Activated CD4-positive, alpha-beta T cell treated with anti-CD3 and anti-CD28 coated beads, Interleukin-10, Interleukin-2, amounts not matched to agents 100 ng/mL and 50 ng/mL, durations not matched to agents 16 hours and 8 hours (primary cell): ENCODE measurements at regions not wholly inside any gene's neighbourhood (a gene's known extent, or its start where the extent isn't known, plus 50 kb on each side); places are given as distances from the start of the nearest gene placed in this dataset.

Source experiments
- DNase-seq: peaks from one replicate; pipeline ENCODE4 v3.0.0-alpha.2; 2020

DNA sequence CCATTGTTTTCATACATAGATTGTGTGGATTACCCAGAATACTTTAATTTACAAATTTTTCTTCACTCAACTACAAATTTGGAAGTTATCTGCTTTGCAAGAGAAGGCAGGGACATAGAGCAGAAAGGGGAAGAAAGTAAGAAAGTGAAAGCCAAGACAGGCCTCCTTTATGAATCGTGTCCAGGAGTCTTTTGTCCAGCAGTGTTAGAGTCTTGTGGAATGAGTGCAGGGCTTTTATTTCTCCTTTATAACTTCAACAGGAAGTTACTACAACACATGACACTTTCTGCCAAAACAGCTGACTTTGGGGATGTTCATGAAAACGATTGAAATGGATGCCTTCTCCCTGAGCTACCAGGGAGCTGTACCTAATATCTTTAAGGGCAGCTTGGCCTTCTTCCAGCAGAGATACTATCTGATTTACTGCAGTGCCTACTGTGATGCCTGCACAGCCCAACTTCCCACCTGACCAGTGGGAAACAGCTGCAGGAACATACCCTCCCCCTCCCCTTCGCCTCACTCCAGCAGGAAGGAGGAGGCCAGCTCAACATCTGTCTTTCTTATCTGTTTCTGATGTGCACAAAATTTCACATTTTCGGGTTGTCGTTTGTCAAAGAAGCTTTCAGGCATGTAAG lies 557.7 kb upstream of the SLIT2 start:
- DNase-seq = no peak

DNA sequence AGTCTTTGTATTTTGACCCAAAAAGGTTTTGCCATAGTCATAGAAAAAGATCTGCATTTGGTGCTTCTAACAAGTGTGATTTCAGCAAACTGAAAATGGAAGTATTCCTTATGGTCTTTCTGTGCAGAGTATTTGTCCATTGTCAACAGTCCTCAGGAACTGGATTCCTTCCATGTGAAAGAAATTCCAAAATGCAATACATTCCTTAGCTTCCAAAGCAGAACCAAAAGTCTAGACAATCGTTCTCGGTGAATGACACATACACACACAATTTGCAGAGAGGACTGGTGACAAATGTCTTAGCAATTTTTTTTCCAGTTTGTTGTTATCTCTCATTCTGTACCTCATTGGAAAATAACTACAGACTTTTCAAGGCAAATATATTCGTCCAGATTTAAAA lies 562.2 kb upstream of the SLIT2 start:
- DNase-seq = no peak

DNA sequence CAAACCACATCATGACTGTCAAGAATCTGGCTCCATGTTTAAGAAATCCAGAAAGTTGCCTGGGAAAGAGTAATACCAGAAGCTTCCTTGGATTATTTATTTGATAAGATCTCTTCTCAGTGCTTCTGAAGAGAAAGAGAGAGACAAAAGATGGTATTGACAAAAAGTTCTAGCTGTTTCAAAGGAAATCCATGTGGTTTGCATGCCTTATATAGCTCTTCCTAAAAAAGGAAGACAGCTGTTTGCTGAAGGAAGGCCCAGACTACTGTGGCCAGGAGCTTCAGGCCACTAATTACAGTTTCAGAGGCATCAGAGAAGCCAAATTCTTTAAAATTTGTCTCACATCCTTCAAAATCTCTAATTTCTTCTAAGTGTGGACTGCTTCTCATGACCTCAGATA lies 565.2 kb upstream of the SLIT2 start:
- DNase-seq = no peak

DNA sequence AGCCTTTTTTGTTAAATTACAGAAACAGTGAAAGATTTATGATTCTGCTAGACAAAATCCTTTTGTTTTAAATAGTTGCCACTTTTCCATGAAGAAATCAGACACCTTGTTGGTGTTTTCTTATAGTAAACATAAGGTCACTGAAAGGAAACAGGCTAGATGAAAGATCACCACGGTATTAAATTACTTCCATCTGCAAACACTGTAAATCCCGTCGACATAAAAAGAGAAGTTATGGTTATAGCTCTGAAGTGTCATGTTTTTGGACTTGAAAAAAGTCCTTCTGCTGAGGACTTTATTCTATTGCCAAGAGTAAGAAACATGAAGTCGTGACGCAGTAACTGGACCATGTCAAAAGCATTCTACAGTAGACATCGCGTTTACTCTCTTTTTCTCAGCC lies 567.6 kb upstream of the SLIT2 start:
- DNase-seq = no peak

DNA sequence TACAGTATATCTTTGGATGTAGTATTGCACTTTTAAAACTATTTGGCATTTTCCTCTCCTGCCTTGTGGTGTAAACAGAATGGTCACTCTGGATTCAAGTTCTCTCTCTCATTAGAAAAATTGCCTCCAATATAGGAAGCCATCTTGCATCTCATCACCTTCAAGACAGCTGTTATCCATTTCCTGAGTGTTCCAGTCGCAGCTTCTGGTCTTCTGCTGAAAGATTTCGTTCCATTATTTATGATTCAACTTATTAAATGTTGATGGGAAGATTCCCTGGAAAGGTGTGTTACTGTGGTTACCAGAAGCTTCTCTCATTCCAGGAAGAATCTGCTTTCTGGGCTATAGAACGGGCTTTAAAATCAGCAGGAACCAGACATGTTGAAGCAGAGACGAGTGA lies 568.3 kb upstream of the SLIT2 start:
- no peak for DNase-seq

DNA sequence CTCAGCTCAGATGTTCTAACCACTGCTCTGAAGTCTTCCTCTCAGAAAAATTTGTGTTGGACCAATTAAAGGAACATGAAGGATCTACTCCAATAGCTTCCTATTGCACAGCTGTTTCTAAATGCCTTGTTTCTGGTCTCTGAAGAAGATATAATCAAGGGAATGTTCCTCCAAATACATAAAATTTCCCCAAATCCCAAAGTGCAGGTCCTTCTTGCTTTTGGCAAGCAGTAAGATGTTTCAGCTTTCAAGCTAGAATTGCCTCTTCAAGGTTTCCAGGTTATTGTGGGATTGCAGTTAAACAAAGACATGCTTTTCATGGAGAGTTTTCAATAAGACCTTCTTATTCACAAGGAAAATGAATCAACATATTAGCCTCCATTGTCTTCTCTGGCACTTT lies 574.5 kb upstream of the SLIT2 start:
- DNase-seq = no peak

DNA sequence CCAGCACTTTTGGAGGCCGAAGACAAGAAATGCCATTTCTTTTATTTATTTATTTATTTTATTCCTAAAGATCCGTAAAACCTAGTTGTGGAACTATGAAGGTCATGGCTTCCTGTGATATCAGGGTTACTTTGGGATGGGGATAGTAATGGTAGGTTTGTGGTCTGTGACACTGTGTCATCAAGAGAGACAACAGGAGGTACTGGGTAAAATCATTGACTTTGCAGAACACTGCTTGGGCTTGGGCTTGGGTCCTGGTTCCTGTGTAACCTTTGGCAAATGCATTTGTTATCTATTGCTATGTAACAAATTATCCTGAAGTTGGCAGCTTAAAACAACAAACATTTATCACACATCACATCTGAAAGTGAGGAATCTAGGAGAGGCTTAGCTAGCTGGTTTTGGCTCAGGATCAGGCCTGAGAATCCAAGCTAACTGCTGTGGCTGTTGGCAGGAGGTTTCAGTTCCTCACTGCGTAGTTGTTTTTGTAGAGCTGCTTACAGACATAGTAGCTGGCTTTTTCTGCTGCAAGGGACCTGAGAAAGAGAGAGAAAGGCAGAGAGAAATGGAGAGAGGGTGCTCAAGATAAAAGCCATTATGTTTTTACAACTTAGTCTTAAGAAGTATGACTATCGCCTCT lies 576.4 kb upstream of the SLIT2 start:
- DNase-seq = no peak

DNA sequence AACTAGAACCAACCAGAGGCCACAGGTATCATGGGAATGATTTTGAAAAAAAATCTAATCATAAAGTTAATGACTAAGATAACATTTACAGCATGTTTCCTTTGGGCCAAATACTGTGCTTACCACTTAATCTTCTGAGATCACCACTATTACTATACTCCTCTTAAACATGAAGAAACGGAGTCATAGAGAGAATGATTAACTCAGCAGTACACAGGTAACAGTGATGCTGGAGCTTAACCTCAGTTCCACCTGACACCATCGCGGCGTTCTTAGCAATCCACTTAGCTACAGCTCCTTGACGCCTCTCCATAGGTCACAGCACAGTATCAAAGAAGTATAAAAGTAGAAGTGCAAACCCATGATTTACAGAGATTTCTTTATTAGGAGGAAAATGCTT lies 592.6 kb upstream of the SLIT2 start:
- DNase-seq = no peak

DNA sequence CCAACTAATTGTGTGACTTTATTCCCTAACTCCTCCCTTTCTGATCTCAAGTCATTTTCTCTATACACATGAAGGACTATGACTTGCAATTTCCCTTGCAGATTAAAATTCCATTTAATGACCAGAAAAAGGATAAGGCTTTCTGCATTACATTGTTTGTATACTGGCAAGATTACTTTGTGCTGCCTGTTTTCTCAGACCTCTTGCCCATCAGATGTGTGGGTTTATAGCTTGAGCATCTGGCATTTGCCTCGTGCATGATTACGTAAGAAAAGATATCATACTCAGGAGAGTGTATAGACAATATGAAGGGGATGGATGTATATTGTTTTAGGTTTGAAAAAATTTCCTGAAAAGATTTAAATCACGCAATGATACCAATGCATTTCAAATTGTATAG lies 593.8 kb upstream of the SLIT2 start:
- no peak for DNase-seq

DNA sequence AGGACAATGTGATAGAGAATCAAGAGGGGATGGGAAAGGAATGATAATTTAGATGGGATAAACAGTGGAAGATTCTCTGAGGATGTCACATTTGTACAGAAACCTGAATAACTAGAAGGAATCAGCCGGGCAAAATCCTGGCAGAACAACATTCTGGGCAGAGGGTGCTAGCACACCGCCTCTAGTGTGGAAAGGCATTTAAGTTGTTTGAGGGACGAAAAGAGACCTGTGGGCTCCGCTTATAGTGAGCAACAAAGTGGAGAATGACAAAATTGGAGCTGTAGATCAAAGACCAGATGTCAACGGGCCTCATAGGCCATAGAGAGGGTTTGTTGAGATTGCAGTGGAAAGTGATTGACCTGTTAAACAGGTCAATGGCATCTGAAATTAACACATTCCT lies 596.0 kb upstream of the SLIT2 start:
- no peak for DNase-seq

DNA sequence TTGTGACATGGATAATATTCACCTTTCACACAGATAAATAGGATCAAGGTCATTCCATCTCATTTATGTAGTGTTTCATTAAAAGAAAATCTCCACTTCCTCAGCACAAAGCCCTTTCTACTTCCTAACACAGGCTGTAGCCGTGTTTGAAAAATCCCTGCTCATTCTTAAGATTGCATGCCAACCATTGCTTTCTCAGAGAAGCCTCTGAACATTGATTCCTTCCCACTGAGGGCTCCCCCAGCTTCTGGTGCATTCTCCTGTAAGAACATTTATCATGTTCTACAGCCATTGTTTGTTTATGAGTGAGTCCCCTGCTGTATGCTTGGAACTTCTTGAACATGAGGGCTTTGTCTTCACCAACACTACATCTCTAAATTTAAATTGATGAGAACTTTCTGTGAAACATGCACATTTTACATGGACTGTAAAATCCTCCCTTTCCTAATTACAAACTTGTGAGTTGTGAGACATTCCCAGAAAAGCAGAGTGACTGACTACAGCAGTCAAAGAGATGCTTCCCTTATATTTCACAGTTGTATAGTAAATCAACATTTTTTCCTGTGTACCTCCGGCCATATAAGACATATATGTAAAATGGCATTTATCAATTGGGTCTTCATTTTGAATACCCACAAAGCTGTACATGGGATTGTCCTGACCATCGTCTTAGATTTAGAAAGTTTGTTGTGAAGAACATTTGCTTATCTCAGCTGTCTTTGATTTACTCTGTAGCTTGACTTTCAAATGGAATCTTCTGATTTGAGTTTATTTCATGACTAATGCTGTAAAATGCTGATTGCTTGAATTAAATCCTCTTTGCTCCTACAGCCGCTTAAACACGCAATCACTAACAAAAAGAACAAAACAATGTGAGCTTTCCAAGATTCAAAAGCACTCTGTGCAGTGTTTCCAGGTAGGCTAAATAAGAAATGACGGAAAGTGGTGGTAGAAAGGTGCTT lies 600.5 kb upstream of the SLIT2 start:
- DNase-seq = no peak

DNA sequence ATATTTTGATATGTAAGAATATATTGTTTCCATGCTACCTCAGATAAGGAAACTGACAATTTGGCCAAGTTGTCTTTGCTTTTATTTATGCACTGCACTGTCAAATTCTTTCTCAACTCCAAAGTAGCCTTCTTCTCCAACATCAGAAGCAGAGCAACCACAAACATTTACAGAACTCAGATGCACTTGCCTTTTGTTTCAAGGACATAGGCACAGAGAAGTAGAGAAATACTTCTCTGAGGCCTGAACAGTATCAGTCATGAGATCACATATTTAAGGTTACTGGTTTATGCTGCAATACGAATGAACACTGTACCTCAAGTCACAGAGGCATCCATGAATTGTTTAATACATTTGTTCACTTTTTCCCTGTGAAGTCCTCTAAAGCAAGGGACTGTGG lies 606.1 kb upstream of the SLIT2 start:
- no peak for DNase-seq

DNA sequence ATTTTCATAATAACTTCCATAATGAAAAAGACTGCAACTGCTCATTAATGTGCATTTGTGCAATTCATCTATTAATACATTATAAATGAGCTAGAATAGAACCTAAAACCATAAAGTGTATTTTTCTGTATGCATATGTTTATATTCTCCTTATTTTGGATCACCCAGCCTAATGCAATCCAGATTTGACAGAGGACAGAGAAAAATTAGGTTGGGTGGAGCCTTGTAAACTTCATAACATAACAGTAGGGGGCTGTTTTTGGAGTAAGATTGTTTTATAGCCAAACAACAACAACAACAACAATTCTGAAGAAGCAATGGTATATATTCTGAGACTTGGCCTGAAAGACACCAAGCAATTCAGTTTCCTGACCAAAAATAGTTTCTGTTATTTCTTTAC lies 615.3 kb upstream of the SLIT2 start:
- no peak for DNase-seq

DNA sequence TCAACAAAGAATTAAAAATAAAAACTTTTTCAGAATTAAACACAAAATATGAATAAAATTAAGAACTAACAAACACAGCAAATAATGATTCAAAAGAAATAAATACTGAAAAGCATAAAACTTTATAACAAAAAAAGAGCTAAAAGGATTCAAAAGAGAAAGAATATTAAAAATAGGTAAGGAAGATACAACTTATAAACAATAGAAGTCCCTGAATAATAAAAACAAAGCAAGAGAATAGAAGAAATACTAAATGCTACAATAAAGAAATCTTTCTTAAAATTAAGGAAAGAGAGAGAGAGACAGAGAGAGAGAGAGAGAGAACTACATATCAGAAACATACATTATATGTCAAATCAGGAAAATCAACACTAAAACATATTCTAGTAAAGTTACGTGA lies 619.9 kb upstream of the SLIT2 start:
- DNase-seq = no peak

DNA sequence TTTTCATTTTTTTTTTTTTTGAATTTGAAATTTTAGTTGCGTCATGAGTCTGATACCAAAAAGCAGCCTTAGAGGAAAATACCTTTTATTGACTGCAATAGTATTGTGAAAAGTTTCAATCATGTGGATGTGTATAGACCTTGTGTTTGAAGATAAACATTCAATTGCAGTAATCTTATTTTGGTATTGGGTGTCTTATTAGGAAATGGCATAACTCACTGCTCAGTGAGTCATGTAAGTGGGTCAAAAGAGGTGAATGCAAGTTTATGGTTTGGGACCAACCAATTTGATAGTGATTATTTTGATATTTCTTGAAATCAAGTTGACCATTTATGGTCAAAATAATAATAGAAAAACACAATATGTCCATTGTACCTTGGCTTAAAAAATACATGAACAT lies 627.8 kb upstream of the SLIT2 start:
- no peak for DNase-seq

DNA sequence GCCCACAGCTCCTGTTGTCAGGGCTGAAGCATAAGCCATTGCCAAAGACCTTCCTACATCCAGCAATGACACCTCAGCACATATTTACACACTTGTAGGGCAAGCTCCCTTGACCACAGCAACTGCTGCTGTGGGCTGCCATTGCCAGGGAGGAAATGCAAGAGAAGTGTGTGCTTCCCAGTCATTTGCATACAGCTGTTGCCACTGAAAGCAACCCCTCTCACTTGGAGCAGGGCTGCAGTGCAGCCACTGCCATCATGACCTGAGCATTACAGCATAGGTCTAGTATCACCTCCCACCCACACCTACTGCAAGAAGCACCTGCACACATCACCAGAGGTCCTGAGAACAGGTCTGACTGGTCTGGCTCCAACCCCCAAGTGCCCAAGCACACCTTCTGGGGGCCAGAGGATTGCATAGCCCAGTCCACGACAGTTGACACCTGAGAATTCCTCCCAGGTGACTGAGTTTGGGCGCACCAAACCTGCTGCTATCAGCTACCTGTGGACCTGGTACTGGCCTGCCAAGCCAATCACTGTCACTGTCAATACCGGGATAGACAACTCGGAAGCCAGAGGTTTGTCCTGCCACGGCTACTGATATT lies 636.5 kb upstream of the SLIT2 start:
- DNase-seq = no peak

DNA sequence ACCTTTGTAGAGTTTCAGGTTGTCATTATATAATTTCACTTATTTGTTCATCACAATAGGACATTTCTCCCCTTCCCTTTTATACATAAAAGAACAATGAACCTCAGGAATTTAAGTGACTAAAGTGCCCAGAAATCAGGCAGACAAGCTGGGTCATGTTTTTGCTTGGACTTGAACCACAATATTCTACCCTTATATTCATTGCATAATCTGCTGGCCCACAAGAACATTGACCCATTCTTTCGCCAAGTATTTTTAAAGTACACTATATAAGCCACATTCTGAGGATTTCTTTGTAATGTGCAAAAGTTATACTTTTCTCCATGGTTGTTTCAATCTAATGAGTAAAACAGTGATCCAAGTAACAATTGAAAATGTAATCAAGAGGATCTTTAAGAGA lies 637.5 kb upstream of the SLIT2 start:
- no peak for DNase-seq

DNA sequence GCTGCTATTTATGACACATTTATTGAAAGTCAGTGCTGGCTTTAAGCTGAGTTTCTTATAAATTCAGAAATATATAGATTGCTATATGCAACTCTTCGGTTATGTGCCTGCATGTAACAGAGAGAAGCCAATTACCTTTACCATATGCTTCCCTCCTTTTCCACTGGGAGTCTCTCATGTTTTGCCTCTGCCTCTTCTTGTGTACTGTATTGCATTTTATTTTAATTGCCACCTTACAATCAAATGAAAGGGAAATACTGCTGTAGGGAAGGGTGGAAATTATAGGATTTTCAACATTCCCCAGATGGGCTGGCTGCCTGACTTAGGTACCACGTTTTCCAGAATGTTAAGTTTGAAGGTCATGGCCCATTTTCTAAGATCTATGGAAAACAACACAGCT lies 655.4 kb upstream of the SLIT2 start:
- no peak for DNase-seq

DNA sequence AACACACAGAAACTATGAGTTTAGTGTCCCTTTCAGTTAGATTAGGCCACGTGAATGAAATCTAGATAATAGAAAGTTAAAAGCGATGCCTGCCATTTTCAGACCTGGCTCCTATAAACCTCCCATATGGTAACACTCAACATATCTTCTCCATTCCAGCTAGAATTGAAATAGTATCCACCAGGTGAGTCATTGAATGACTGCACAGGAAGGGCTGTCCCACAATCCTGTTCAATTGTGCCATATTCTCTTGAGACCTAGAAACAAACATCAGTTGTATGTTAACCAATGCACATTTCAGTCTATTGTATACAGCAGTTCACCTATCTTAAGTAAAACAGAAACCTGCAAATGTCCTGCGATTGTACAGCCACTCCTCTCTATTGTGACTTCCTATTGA lies 659.3 kb upstream of the SLIT2 start:
- no peak for DNase-seq

DNA sequence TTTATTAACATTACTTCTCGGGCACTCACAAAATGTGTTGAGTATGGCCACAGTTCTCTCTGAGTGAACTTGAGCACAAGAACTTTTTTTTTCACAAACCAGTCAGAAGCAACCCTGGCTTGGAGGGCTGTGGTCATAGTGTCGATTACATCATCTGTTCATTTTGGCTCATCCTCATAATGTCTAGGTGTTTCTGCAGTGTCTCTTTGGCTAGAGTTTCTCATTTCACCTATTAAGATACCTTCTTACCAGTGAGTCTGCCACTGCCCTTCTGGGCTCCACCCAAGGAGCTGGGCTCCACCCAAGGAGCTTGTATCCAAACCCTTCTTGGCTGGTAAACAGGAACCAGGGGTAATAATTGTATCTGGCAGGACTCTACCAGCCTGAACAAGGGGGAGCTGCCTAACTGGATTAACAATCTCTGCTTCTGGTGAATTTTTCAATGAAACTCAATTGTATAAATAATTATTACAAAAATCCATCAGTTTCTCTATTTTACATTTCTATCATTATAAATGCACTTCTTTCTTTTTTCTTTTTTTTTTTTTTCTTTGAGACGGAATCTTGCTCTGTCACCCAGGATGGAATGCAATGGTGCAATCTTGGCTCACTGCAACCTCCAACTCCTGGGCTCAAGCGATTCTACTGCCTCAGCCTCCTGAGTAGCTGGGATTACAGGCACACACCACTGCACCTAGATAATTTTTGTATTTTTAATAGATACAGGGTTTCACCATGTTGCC lies 667.7 kb upstream of the SLIT2 start:
- no peak for DNase-seq

DNA sequence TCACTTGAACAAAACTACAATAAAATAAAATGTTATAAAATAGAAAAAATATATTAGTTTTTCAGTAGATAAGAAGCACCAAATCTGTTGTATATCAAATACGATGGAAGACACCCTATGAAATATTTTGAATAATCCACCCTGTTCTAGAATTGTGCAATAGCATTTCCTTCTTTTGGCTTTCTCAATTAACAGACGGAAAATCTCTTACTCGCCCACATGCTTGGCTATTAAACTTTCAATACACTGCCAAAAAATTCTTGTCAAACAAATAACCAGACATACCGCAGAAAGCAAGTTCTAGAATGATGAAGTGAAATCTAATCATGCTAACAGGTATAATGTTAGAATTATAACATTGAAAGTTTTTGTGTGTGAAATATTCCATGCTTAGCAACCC lies 671.6 kb upstream of the SLIT2 start:
- no peak for DNase-seq

DNA sequence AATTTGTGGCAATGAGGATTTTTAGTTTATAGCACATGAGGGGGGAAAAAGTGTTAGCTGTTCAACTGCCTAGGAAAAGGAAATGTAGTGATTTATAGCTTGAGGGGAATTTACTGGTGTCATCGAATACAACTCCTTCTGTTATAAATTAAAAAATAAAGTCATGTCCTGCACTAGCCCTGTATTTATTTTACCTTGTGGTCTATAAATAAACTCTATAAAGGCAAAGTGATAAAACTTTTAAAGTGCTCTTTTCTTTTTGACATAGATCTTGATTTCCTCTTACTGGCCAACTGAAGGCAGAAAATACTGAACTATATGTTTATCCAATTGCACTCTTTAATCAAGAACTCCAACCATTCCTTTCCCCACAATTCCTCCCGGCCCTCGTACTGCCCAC lies 672.1 kb upstream of the SLIT2 start:
- DNase-seq = no peak

DNA sequence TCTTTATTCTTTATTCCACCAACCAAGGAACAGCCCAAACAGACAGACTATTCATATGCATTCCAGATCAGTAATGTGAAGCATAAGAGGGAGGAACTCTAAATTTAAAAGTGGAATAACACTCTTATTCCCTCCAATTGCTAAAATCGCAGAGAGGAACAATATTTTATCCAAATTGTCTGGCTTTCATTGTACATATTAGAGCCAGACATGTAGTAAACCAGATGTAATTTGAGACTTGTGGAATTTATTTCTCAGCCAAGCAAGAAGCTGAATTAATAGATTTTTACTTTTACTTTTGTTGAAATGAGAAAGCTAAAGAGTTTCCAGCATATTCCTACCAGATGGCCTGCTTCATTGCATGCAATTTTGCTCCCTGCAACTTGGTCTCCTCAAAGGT lies 674.6 kb upstream of the SLIT2 start:
- no peak for DNase-seq
